Bronchial epithelial cell (primary cell): ENCODE measurements at regions not wholly inside any gene's neighbourhood (a gene's known extent, or its start where the extent isn't known, plus 50 kb on each side); places are given as distances from the start of the nearest gene placed in this dataset.

Experiments used
- DNase-seq: peaks from one replicate; pipeline ENCODE4 v3.0.0-alpha.2; 2010; ENCODE audit warnings: low read depth
- FAIRE-seq: peaks from 2 replicates; lab custom pipeline; 2011; peaks lifted over from hg19 to GRCh38; lab: Jason Lieb, UNC
- H3K27me3 ChIP-seq: 2 replicates; pipeline ENCODE4 v1.5.1; 2011; ENCODE audit warnings: low read length; ENCODE audit not compliant: control insufficient read depth, insufficient read depth
- H3K36me3 ChIP-seq: 2 replicates; pipeline ENCODE4 v1.5.1; 2011; ENCODE audit warnings: low read length; ENCODE audit not compliant: control insufficient read depth, insufficient read depth
- H3K4me3 ChIP-seq: 2 replicates; pipeline ENCODE4 v1.5.1; 2011; ENCODE audit warnings: mild to moderate bottlenecking, low read depth, low read length, control low read depth
- TF ChIP-seq, protein P1 (sequence below): IDR thresholded peaks from 2 replicates; pipeline ENCODE4 v1.5.1; 2011; ENCODE audit warnings: mild to moderate bottlenecking, moderate library complexity, low read length, control low read depth, inconsistent platforms; ENCODE audit not compliant: insufficient read depth, severe bottlenecking

DNA sequence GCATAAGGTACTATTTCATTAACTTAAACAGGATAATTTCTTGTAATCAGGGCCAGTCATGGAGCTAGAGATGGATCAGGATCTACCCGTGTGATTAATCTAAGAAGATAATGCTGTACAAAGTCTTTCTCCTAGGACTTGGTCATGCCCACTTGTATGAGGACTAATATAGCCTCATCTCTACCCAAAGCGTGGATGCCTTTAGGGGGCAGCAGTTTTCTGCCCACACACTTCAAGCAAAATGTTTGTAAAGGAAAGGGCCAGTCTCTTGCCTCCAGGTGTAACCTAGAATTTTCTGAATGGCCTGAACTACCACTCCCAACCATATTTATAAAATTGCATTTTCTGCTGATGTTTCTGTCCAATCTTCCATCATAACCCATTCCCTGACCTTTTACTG is 764.0 kb upstream of the IGFBP3 start:
- TF ChIP-seq, protein P1, sequence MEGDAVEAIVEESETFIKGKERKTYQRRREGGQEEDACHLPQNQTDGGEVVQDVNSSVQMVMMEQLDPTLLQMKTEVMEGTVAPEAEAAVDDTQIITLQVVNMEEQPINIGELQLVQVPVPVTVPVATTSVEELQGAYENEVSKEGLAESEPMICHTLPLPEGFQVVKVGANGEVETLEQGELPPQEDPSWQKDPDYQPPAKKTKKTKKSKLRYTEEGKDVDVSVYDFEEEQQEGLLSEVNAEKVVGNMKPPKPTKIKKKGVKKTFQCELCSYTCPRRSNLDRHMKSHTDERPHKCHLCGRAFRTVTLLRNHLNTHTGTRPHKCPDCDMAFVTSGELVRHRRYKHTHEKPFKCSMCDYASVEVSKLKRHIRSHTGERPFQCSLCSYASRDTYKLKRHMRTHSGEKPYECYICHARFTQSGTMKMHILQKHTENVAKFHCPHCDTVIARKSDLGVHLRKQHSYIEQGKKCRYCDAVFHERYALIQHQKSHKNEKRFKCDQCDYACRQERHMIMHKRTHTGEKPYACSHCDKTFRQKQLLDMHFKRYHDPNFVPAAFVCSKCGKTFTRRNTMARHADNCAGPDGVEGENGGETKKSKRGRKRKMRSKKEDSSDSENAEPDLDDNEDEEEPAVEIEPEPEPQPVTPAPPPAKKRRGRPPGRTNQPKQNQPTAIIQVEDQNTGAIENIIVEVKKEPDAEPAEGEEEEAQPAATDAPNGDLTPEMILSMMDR = no peak
- DNase-seq (no peak), FAIRE-seq (no peak)
- H3K36me3 ChIP-seq = no peaks in the 10 kb centered on the region
- H3K4me3 ChIP-seq = no peak overlapping the region
- H3K27me3 ChIP-seq = no peaks in the 10 kb centered on the region

DNA sequence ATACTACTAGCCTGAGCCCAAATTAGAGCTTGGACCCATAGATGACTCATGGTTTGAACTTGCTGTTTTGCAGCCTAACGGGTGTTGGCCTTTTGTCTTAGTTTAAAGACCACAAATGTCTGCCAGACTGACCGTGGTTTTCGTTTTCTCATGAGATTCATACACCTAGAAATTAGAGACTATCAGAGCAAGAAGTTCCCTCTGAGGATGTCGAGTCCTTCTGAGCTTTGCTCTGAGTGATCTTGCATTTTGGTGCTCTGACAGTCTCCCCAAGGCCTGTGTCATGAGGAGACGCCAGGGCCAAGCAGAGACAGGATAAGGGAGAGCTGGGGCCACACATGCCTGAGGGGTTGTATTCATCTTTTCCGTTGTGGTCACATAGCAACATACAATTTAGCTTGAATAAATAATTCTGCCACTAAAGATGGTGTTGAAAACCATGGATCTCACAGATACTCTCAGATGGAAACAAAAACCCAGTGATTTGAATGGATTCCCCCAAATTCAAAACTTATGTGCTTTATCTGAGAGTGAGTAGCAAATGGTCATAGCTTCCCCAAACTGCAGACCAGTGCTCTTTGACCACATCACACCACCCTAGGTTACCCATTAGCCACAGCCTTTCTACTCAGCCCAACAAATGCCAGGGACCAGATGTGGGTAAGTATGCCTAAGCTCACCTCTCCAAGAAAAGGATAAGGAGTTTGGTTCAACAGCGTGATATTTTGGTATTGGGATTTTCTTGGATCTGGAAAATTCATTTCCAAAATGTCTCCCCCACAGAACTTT is 762.0 kb upstream of the IGFBP3 start:
- FAIRE-seq = no peak
- no peaks in the 10 kb centered on the region for H3K36me3 ChIP-seq
- H3K27me3 ChIP-seq = no peaks in the 10 kb centered on the region
- DNase-seq = peak; percentile 46
- TF ChIP-seq, protein P1 = no peak
- H3K4me3 ChIP-seq = no peak overlapping the region

DNA sequence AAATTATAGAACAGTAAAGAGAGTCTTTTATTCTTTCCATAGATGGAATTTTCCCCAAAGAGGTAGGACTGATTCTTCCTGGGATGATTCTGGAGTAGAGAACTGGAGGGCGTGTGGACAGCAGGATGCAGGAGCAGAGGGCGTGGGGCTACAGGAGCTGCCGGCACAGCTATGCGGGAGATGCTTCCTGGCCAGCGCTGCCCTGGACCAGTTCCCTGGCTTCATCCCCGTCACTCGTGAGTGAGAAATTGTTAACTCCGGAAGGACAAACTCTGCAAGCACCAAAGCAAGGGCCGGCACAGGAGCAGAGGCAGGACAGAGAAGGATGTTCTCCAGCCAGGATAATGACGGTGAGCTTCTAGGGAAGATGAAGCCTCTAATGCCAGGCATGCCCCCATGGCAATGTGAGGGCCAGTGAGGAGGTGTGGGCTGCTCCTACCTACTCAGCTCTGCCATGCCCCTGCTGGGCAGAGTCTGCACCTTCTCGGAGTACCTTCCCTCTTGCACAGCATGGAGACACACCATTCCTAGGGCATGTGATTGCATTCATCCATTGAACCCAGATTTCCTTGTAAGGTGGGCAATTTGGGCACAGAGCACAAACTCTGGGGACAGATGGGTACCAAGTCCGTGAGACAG is 760.9 kb upstream of the IGFBP3 start:
- H3K27me3 ChIP-seq = no peaks in the 10 kb centered on the region
- FAIRE-seq (peak; percentile 80), DNase-seq (no peak)
- no peaks in the 10 kb centered on the region for H3K36me3 ChIP-seq
- TF ChIP-seq, protein P1 = no peak
- no peak overlapping the region for H3K4me3 ChIP-seq

DNA sequence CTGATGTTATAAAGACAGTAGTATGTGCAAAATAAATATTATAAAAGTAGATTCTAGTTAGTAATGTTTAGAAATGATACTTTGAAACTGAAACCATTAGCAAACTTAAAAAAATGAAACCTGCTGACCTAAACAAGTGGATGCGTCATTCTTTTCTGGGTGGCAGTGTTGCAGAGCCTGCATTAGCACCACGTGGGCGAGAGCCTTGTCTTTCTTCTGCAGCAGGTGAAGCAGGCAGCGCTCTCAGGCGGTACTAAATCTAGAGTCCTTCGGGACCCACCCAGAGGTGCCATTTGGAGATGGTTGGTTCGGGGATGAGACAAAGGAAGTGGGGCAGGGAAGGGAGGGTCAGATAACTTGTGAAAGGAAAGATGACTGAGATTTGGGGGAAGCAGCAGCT is 759.1 kb upstream of the IGFBP3 start:
- TF ChIP-seq, protein P1 = no peak
- peak; percentile 39 for DNase-seq
- no peak for FAIRE-seq
- Histone ChIP-seq H3K4me3 (no peak overlapping the region), H3K27me3 (no peaks in the 10 kb centered on the region), H3K36me3 (no peaks in the 10 kb centered on the region)

DNA sequence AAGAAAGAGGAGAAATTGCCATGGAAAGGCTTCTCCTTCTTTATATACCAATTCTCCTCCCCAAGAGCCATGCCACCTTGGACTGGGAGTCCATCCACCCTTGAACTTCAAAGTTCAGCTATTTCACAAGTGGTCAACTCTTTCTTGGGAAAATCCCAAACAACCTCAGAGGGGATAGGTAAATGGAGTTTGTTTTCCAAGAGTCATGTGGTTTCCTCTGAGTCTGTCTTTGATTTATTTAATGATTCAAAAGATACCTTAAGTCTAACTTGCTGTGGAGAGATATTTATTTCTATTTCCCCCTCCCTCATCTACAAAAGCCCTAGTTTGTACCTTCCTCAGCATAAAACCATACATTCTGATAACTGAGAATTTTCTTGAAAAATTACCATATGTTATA is 758.6 kb upstream of the IGFBP3 start:
- H3K4me3 ChIP-seq = no peak overlapping the region
- H3K27me3 ChIP-seq = no peaks in the 10 kb centered on the region
- TF ChIP-seq, protein P1 = no peak
- no peaks in the 10 kb centered on the region for H3K36me3 ChIP-seq
- DNase-seq = no peak
- no peak for FAIRE-seq
